ENCODE measurements at regions not wholly inside any gene's neighbourhood (a gene's known extent, or its start where the extent isn't known, plus 50 kb on each side); places are given as distances from the start of the nearest gene placed in this dataset.

GRCh38 chr17:20925954-20926353 lies 116.9 kb downstream of the USP22 start:
- WGBS (ENCODE audit: insufficient coverage, low coverage, missing lambda C conversion rate), result 52% methylated on average over 2 of the region's 2 CpGs

More at GRCh38 chr17:20925954-20926353, 116.9 kb downstream of the USP22 start:
- peaks cover 11% of the 10 kb centered on the region; the same call in 1 of the 3 replicates for H3K36me3 ChIP-seq (ENCODE audit: control insufficient read depth, insufficient read depth, low read length)
- no peaks in the 10 kb centered on the region for H3K9me3 ChIP-seq (replicated peaks; ENCODE audit: control insufficient read depth, insufficient read depth, low read depth, low read length)
- in situ Hi-C loops (cut with MboI), result no loop called here
- H3K9ac ChIP-seq (ENCODE audit: insufficient read depth in 1 of 2, low read depth in 2 of 2, low read length in 2 of 2), result no peak overlapping the region
- no peak for TF ChIP-seq RERE (CRISPR knock-in tag; IDR thresholded peaks at IDR 0.05; ENCODE audit: borderline replicate concordance)
- no peak for TF ChIP-seq MAX (CRISPR knock-in tag; IDR thresholded peaks at IDR 0.05)
- H2AFZ ChIP-seq (ENCODE audit: low read depth, low read length), result no peak overlapping the region
- no peak overlapping the region for H3K27ac ChIP-seq (ENCODE audit: extremely low read depth, low read depth, low read length)
- peaks cover 0 to 4% of the 10 kb centered on the region in 2 experiments; a peak in 2 of 5 replicates for H3K4me1 ChIP-seq (replicated peaks in 1 of 2; ENCODE audit: control insufficient read depth in 2 of 2, insufficient read depth in 2 of 2, low read length in 2 of 2)
- H3K4me3 ChIP-seq, result no peak overlapping the region
- POLR2A ChIA-PET, result no interaction called here
- CTCF ChIA-PET (ENCODE audit: low intra/inter-chr PET ratio), result no interaction called here
- H3K79me2 ChIP-seq (ENCODE audit: control insufficient read depth, insufficient read depth, low read length), result peaks cover 9% of the 10 kb centered on the region
- ATAC-seq (no peak), FAIRE-seq (no peak), DNase-seq (ENCODE audit: extremely low read depth in 1 of 4, low spot score in 3 of 4) (no peak)
- H3K9me1 ChIP-seq (ENCODE audit: control insufficient read depth, insufficient read depth, low read length), result no peaks in the 10 kb centered on the region
- H3K4me2 ChIP-seq (ENCODE audit: insufficient read depth, low read length), result no peak overlapping the region
- intact Hi-C loops (cut with micrococcal nuclease), result no loop called here
- BruUV-seq (replicated peaks), result no TSS peak
- H3K27me3 ChIP-seq (ENCODE audit: control insufficient read depth in 2 of 2, insufficient read depth in 2 of 2, low read length in 2 of 2), result no peaks in the 10 kb centered on the region
- no peaks in the 10 kb centered on the region; the same call in 1 of the 2 replicates for H4K20me1 ChIP-seq (replicated peaks; ENCODE audit: control insufficient read depth, insufficient read depth, low read length)
